RWPE1 (cell line): ENCODE measurements at regions not wholly inside any gene's neighbourhood (a gene's known extent, or its start where the extent isn't known, plus 50 kb on each side); places are given as distances from the start of the nearest gene placed in this dataset.
"Not testable (repeated sequence)": the region's sequence is repeated elsewhere in the genome, so short reads cannot be mapped to it uniquely, and the experiment has no call there.

ENCODE experiments used
- CTCF ChIA-PET: fragments of 350-600 bp; sonication (Branson Sonifier 250); formaldehyde crosslinking; extraction: SDS; loops from one replicate; lab custom pipeline; 2021; lab: Yijun Ruan, JAX
- POLR2A ChIA-PET: fragments of 400-600 bp; formaldehyde crosslinking; extraction: SDS; loops from one replicate; lab custom pipeline; 2020; ENCODE audit warnings: antibody characterized with exemption; ENCODE audit not compliant: low non-redundant PET; lab: Yijun Ruan, JAX
- DNase-seq: peaks from one replicate; pipeline ENCODE4 v3.0.0; 2012; ENCODE audit warnings: low spot score
- H3K27ac ChIP-seq: fragments of 450-650 bp; 2 replicates; pipeline ENCODE4 v1.5.1; 2017
- CTCF ChIP-seq: fragments of 450-650 bp; conservative IDR thresholded peaks from 2 replicates; pipeline ENCODE4 v1.5.1; 2017; ENCODE audit warnings: low read depth, mild to moderate bottlenecking

GRCh38 chr5:51802551-51803184, 419.4 kb downstream of the ISL1 start:
- no peak for DNase-seq
- CTCF ChIA-PET = interaction anchor here (0.7 kb wide), 1 partner anchor 43 kb away, joined by 3 read pairs; no protein-coding TSS in a partner anchor
- no peak for TF ChIP-seq CTCF
- no peak overlapping the region for H3K27ac ChIP-seq
- POLR2A ChIA-PET = no interaction called here

GRCh38 chr5:51806677-51807076, 423.4 kb downstream of the ISL1 start:
- no peak for TF ChIP-seq CTCF
- ChIA-PET POLR2A (interaction anchor here (0.7 kb wide), 1 partner anchor 241 kb away, joined by 3 read pairs; no protein-coding TSS in a partner anchor), CTCF (no interaction called here)
- no peak overlapping the region for H3K27ac ChIP-seq
- DNase-seq = no peak

GRCh38 chr5:51810592-51810991, 427.3 kb downstream of the ISL1 start:
- CTCF ChIA-PET = interaction anchor here (0.5 kb wide), 1 partner anchor 274 kb away, joined by 3 read pairs; no protein-coding TSS in a partner anchor

GRCh38 chr5:51811883-51812471, 428.7 kb downstream of the ISL1 start:
- ChIA-PET CTCF (interaction anchor here (0.7 kb wide), 1 partner anchor 82 kb away, joined by 3 read pairs; no protein-coding TSS in a partner anchor), POLR2A (no interaction called here)
- DNase-seq = no peak
- no peak overlapping the region for H3K27ac ChIP-seq
- TF ChIP-seq CTCF = no peak

More at GRCh38 chr5:51810592-51810991, 427.3 kb downstream of the ISL1 start:
- no peak overlapping the region for H3K27ac ChIP-seq
- TF ChIP-seq CTCF = no peak
- peak; percentile 88 for DNase-seq
- POLR2A ChIA-PET = no interaction called here

GRCh38 chr5:51814817-51815216, 431.6 kb downstream of the ISL1 start:
- DNase-seq = peak; percentile 53
- POLR2A ChIA-PET = interaction anchor here (0.6 kb wide), 1 partner anchor 432 kb away, joined by 6 read pairs; no protein-coding TSS in a partner anchor
- H3K27ac ChIP-seq = peak overlapping the region; percentile 83
- CTCF ChIA-PET = not testable (repeated sequence)

GRCh38 chr5:51816427-51816826, 433.2 kb downstream of the ISL1 start:
- ChIA-PET POLR2A (no interaction called here), CTCF (no interaction called here)
- peak overlapping the region; percentile 38; the same call in 1 of the 2 replicates for H3K27ac ChIP-seq
- peak; percentile 36 for DNase-seq
- no peak for TF ChIP-seq CTCF

- DNase-seq = no peak
- POLR2A ChIA-PET = no interaction called here
- no peak overlapping the region for H3K27ac ChIP-seq
- CTCF ChIA-PET = no interaction called here
- TF ChIP-seq CTCF = no peak
These were observed 438.4 kb downstream of the ISL1 start for GRCh38 chr5:51821697-51822096.
